Trophoblast cell (in vitro differentiated cells and primary cell): ENCODE measurements at regions not wholly inside any gene's neighbourhood (a gene's known extent, or its start where the extent isn't known, plus 50 kb on each side); places are given as distances from the start of the nearest gene placed in this dataset.
A peak's percentile ranks its signal among the peaks of the same experiment; 100 is the strongest.

Source experiments
- DNase-seq, 2 donors: peaks; one replicate each; pipeline ENCODE4 v3.0.0-alpha.2; 2016
- H2AFZ ChIP-seq: 2 replicates; pipeline ENCODE4 v1.6.1; 2013; ENCODE audit warnings: low read length, moderate library complexity, mild to moderate bottlenecking; ENCODE audit not compliant: insufficient read depth, poor library complexity
- H2AK5ac ChIP-seq: 2 replicates; pipeline ENCODE4 v1.6.1; 2013; ENCODE audit warnings: mild to moderate bottlenecking, low read length
- H2BK120ac ChIP-seq: 2 replicates; pipeline ENCODE4 v1.6.1; 2013; ENCODE audit warnings: low read length, mild to moderate bottlenecking, moderate library complexity; ENCODE audit not compliant: insufficient read depth, poor library complexity
- H2BK12ac ChIP-seq: 2 replicates; pipeline ENCODE4 v1.6.1; 2013; ENCODE audit warnings: mild to moderate bottlenecking, low read length, moderate library complexity
- H2BK5ac ChIP-seq: 2 replicates; pipeline ENCODE4 v1.6.1; 2013; ENCODE audit warnings: low read length, low read depth, moderate library complexity, mild to moderate bottlenecking; ENCODE audit not compliant: poor library complexity
- H3K14ac ChIP-seq: 2 replicates; pipeline ENCODE4 v1.6.1; 2013; ENCODE audit warnings: mild to moderate bottlenecking, low read length
- H3K18ac ChIP-seq: 2 replicates; pipeline ENCODE4 v1.6.1; 2013; ENCODE audit warnings: mild to moderate bottlenecking, low read length
- H3K23ac ChIP-seq: 2 replicates; pipeline ENCODE4 v1.6.1; 2013; ENCODE audit warnings: low read length
- H3K27ac ChIP-seq: 2 replicates; pipeline ENCODE4 v1.5.1; 2013; ENCODE audit warnings: low read depth, mild to moderate bottlenecking, inconsistent platforms, low read length, moderate library complexity
- H3K27me3 ChIP-seq: 2 replicates; pipeline ENCODE4 v1.6.1; 2013; ENCODE audit warnings: inconsistent platforms, mild to moderate bottlenecking, low read length, moderate library complexity; ENCODE audit not compliant: insufficient read depth
- H3K36me3 ChIP-seq, 2 experiments: 1 replicate in 1 of 2; 2 replicates in 1 of 2; pipeline ENCODE4 v1.6.1; 2013; ENCODE audit warnings: low read length in 2 of 2, mild to moderate bottlenecking in 2 of 2, moderate library complexity in 1 of 2; ENCODE audit not compliant: insufficient read depth in 2 of 2, control insufficient read depth in 1 of 2
- H3K4ac ChIP-seq: 2 replicates; pipeline ENCODE4 v1.6.1; 2013; ENCODE audit warnings: low read depth, mild to moderate bottlenecking, low read length, moderate library complexity
- H3K4me1 ChIP-seq, 2 experiments: 1 replicate in 1 of 2; 2 replicates in 1 of 2; pipeline ENCODE4 v1.6.1; 2013; ENCODE audit warnings: low read length in 2 of 2, mild to moderate bottlenecking in 2 of 2, moderate library complexity in 1 of 2; ENCODE audit not compliant: insufficient read depth in 2 of 2, control insufficient read depth in 1 of 2
- H3K4me2 ChIP-seq: 2 replicates; pipeline ENCODE4 v1.6.1; 2013; ENCODE audit warnings: inconsistent platforms, mild to moderate bottlenecking, low read length, moderate library complexity
- H3K4me3 ChIP-seq: 2 replicates; pipeline ENCODE4 v1.5.1; 2013; ENCODE audit warnings: mild to moderate bottlenecking, low read depth, low read length, inconsistent platforms
- H3K79me1 ChIP-seq: one replicate; pipeline ENCODE4 v1.6.1; 2013; ENCODE audit warnings: low read length
- H3K79me2 ChIP-seq: 2 replicates; pipeline ENCODE4 v1.6.1; 2013; ENCODE audit warnings: low read length, mild to moderate bottlenecking; ENCODE audit not compliant: control insufficient read depth, insufficient read depth, poor library complexity
- H3K9ac ChIP-seq: 2 replicates; pipeline ENCODE4 v1.6.1; 2013; ENCODE audit warnings: mild to moderate bottlenecking, low read length
- H3K9me3 ChIP-seq: 2 replicates; pipeline ENCODE4 v1.6.1; 2013; ENCODE audit warnings: low read depth, mild to moderate bottlenecking, control low read depth, inconsistent platforms, low read length; ENCODE audit not compliant: insufficient read depth
- H4K12ac ChIP-seq: 2 replicates; pipeline ENCODE4 v1.6.1; 2013; ENCODE audit warnings: low read depth, mild to moderate bottlenecking, low read length, moderate library complexity
- H4K8ac ChIP-seq: 2 replicates; pipeline ENCODE4 v1.6.1; 2013; ENCODE audit warnings: low read depth, mild to moderate bottlenecking, low read length, moderate library complexity
- H4K91ac ChIP-seq: one replicate; pipeline ENCODE4 v1.6.1; 2013; ENCODE audit warnings: low read depth, mild to moderate bottlenecking, low read length, moderate library complexity
- WGBS: extraction: QIAGEN DNeasy Blood & Tissue Kit; methylation state at CpG from one replicate; pipeline ENCODE4 v1.1.7; 2013; ENCODE audit warnings: missing lambda C conversion rate; ENCODE audit not compliant: insufficient read length, insufficient coverage; ENCODE audit errors: extremely low coverage; 5-methylcytosine and 5-hydroxymethylcytosine counted together

GRCh38 chr3:151576511-151577137, 115.8 kb upstream of the IGSF10 start:
- H3K4me2 ChIP-seq = no peak overlapping the region
- no peak overlapping the region for H2BK5ac ChIP-seq
- no peak overlapping the region for H2BK12ac ChIP-seq
- WGBS = no CpG with 5 or more reads among the region's 7 CpGs
- H3K23ac ChIP-seq = no peak overlapping the region
- H3K27me3 ChIP-seq = no peaks in the 10 kb centered on the region
- H3K18ac ChIP-seq = no peak overlapping the region
- no peaks in the 10 kb centered on the region for H3K79me2 ChIP-seq
- no peak overlapping the region for H3K27ac ChIP-seq
- H3K4me3 ChIP-seq = no peak overlapping the region
- H4K91ac ChIP-seq = no peak overlapping the region
- H3K9me3 ChIP-seq = peaks cover 3% of the 10 kb centered on the region
- DNase-seq = no peak
- no peaks in the 10 kb centered on the region for H3K36me3 ChIP-seq
- H3K4ac ChIP-seq = no peak overlapping the region
- no peak overlapping the region for H4K8ac ChIP-seq
- H2AK5ac ChIP-seq = no peak overlapping the region
- no peak overlapping the region for H2BK120ac ChIP-seq
- H3K14ac ChIP-seq = no peak overlapping the region
- no peak overlapping the region for H2AFZ ChIP-seq
- no peak overlapping the region for H4K12ac ChIP-seq
- no peaks in the 10 kb centered on the region for H3K79me1 ChIP-seq
- H3K4me1 ChIP-seq = no peaks in the 10 kb centered on the region
- H3K9ac ChIP-seq = no peak overlapping the region

DNA sequence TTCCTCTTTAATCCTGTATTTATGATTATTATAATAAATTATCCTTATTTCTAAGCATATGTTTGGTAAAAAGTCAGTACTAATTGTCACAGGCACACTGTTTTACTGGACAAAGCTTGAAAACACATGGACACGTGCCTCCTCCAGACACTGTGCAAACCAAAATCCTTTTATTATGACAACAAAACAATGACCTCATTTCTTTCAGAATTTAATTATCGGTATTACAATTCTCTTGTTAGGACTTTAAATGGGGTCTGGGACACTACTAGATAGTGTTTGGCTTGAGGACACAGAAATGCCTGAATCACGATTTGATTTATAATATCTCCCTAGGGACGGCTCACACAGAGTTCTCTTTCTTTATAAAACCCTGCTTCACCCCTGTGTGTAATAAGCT, 107.3 kb upstream of the IGSF10 start:
- H2BK120ac ChIP-seq = no peak overlapping the region

DNA sequence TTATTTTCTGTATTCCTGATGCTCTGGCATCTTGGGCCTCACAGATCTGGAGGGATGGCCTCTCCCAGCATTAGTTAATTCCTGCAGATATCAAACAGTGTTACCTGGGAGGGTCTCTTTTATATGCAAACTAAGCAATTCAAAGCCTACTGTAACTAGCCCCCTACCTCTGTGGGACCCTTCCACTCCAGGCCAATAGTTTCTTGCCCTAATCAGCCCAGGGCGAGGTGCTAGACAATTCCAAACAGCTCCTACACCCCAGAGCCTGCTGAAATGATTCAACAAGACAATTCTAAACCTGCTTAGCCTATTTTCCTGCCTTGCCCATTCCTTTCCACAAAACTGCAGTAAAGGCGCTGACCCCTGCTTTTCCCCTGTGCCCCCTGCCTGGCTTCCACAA, 106.6 kb upstream of the IGSF10 start:
- peak overlapping the region; percentile 15 for H3K14ac ChIP-seq
- no peak overlapping the region for H3K4me3 ChIP-seq
- no peak overlapping the region for H4K8ac ChIP-seq
- DNase-seq = no peak
- H3K4ac ChIP-seq = no peak overlapping the region
- H2BK12ac ChIP-seq = no peak overlapping the region
- no peaks in the 10 kb centered on the region for H3K79me2 ChIP-seq
- no peak overlapping the region for H3K9ac ChIP-seq
- H2AFZ ChIP-seq = peak overlapping the region; percentile 41
- no peaks in the 10 kb centered on the region for H3K9me3 ChIP-seq
- no peak overlapping the region for H4K91ac ChIP-seq
- H3K4me1 ChIP-seq = no peaks in the 10 kb centered on the region
- WGBS = no CpG with 5 or more reads among the region's 2 CpGs
- no peaks in the 10 kb centered on the region for H3K27me3 ChIP-seq
- no peak overlapping the region for H3K4me2 ChIP-seq
- no peaks in the 10 kb centered on the region for H3K36me3 ChIP-seq
- H3K23ac ChIP-seq = no peak overlapping the region
- no peak overlapping the region for H2BK5ac ChIP-seq
- H4K12ac ChIP-seq = no peak overlapping the region
- no peak overlapping the region for H3K18ac ChIP-seq
- H2BK120ac ChIP-seq = no peak overlapping the region
- no peak overlapping the region for H2AK5ac ChIP-seq
- no peaks in the 10 kb centered on the region for H3K79me1 ChIP-seq
- H3K27ac ChIP-seq = no peak overlapping the region

More for the DNA sequence above, 107.3 kb upstream of the IGSF10 start:
- Histone ChIP-seq H4K12ac (no peak overlapping the region), H3K79me1 (no peaks in the 10 kb centered on the region), H3K27me3 (no peaks in the 10 kb centered on the region), H2AK5ac (no peak overlapping the region), H2BK12ac (no peak overlapping the region), H3K36me3 (no peaks in the 10 kb centered on the region), H3K79me2 (no peaks in the 10 kb centered on the region), H3K4me3 (no peak overlapping the region), H3K23ac (no peak overlapping the region), H2AFZ (no peak overlapping the region), H3K4me2 (no peak overlapping the region), H4K8ac (no peak overlapping the region), H4K91ac (no peak overlapping the region), H3K27ac (no peak overlapping the region), H3K18ac (no peak overlapping the region), H3K9me3 (no peaks in the 10 kb centered on the region), H3K9ac (no peak overlapping the region), H2BK5ac (no peak overlapping the region), H3K4ac (no peak overlapping the region), H3K14ac (no peak overlapping the region), H3K4me1 (no peaks in the 10 kb centered on the region)
- no peak for DNase-seq
- no CpG with 5 or more reads among the region's 4 CpGs for WGBS

- Histone ChIP-seq H3K14ac (no peak overlapping the region), H4K8ac (no peak overlapping the region), H2BK12ac (no peak overlapping the region), H3K18ac (no peak overlapping the region), H4K12ac (no peak overlapping the region), H3K36me3 (no peaks in the 10 kb centered on the region), H3K27me3 (no peaks in the 10 kb centered on the region), H2AFZ (no peak overlapping the region), H3K79me2 (no peaks in the 10 kb centered on the region), H3K4me1 (peaks cover 0 to 3% of the 10 kb centered on the region in 2 experiments), H3K79me1 (no peaks in the 10 kb centered on the region), H2BK5ac (no peak overlapping the region), H4K91ac (no peak overlapping the region), H3K23ac (no peak overlapping the region), H3K4ac (no peak overlapping the region), H3K9me3 (no peaks in the 10 kb centered on the region), H2AK5ac (no peak overlapping the region), H3K27ac (no peak overlapping the region), H3K4me3 (no peak overlapping the region), H3K4me2 (no peak overlapping the region), H2BK120ac (no peak overlapping the region), H3K9ac (no peak overlapping the region)
- WGBS = no CpG with 5 or more reads among the region's 2 CpGs
- no peak for DNase-seq
These were observed 103.4 kb upstream of the IGSF10 start for GRCh38 chr3:151564261-151564660.
